Urinary bladder (tissue), 3 donors: ENCODE measurements at regions not wholly inside any gene's neighbourhood (a gene's known extent, or its start where the extent isn't known, plus 50 kb on each side); places are given as distances from the start of the nearest gene placed in this dataset.

ENCODE experiments used
- DNase-seq: peaks from one replicate; pipeline ENCODE4 v3.0.0-alpha.2; 2015; ENCODE audit errors: extremely low spot score
- H3K27ac ChIP-seq: one replicate; pipeline ENCODE4 v1.5.1; 2013; ENCODE audit warnings: low read depth, mild to moderate bottlenecking, moderate library complexity
- H3K36me3 ChIP-seq: one replicate; pipeline ENCODE4 v1.6.1; 2013; ENCODE audit warnings: mild to moderate bottlenecking, moderate library complexity; ENCODE audit not compliant: insufficient read depth
- H3K4me1 ChIP-seq: one replicate; pipeline ENCODE4 v1.6.1; 2013; ENCODE audit warnings: mild to moderate bottlenecking, moderate library complexity; ENCODE audit not compliant: insufficient read depth
- H3K4me3 ChIP-seq: one replicate; pipeline ENCODE4 v1.5.1; 2013; ENCODE audit warnings: low read depth, low read length
- WGBS: extraction: QIAGEN DNeasy Blood & Tissue Kit; methylation state at CpG from one replicate; pipeline ENCODE4 v1.1.7; 2013; 5-methylcytosine and 5-hydroxymethylcytosine counted together
- donor health status: healthy with polysubstance abuse.
- donor health status: healthy.

- WGBS, result 34% methylated on average over 4 of the region's 4 CpGs
- no peak for DNase-seq
- no peak overlapping the region for H3K27ac ChIP-seq
- H3K4me3 ChIP-seq, result no peak overlapping the region
- no peaks in the 10 kb centered on the region for H3K36me3 ChIP-seq
- no peaks in the 10 kb centered on the region for H3K4me1 ChIP-seq
Observed at GRCh38 chr1:14055442-14056223, 355.6 kb downstream of the PRDM2 start.

GRCh38 chr1:14057640-14058039, 357.7 kb downstream of the PRDM2 start:
- 94% methylated on average over 3 of the region's 3 CpGs for WGBS
- Histone ChIP-seq H3K36me3 (no peaks in the 10 kb centered on the region), H3K27ac (no peak overlapping the region), H3K4me1 (no peaks in the 10 kb centered on the region), H3K4me3 (no peak overlapping the region)
- DNase-seq, result no peak

- WGBS, result 93% methylated on average over 3 of the region's 3 CpGs
- H3K27ac ChIP-seq, result no peak overlapping the region
- no peak overlapping the region for H3K4me3 ChIP-seq
- no peaks in the 10 kb centered on the region for H3K36me3 ChIP-seq
- DNase-seq, result no peak
- H3K4me1 ChIP-seq, result no peaks in the 10 kb centered on the region
Observed at GRCh38 chr1:14061204-14061603, 361.2 kb downstream of the PRDM2 start.

- Histone ChIP-seq H3K36me3 (no peaks in the 10 kb centered on the region), H3K4me3 (no peak overlapping the region), H3K27ac (no peak overlapping the region), H3K4me1 (no peaks in the 10 kb centered on the region)
- no peak for DNase-seq
- 96% methylated on average over 5 of the region's 5 CpGs for WGBS
Observed at GRCh38 chr1:14061722-14062121, 361.7 kb downstream of the PRDM2 start.

GRCh38 chr1:14062669-14063068, 362.7 kb downstream of the PRDM2 start:
- H3K27ac ChIP-seq, result no peak overlapping the region
- no peaks in the 10 kb centered on the region for H3K4me1 ChIP-seq
- WGBS, result 62% methylated on average over 4 of the region's 4 CpGs
- no peak for DNase-seq
- H3K4me3 ChIP-seq, result no peak overlapping the region
- H3K36me3 ChIP-seq, result no peaks in the 10 kb centered on the region

GRCh38 chr1:14064649-14065442, 364.9 kb downstream of the PRDM2 start:
- Histone ChIP-seq H3K36me3 (no peaks in the 10 kb centered on the region), H3K27ac (no peak overlapping the region), H3K4me1 (no peaks in the 10 kb centered on the region), H3K4me3 (no peak overlapping the region)
- WGBS, result 76% methylated on average over 14 of the region's 14 CpGs
- DNase-seq, result peak; percentile 72

GRCh38 chr1:14065486-14065885, 365.5 kb downstream of the PRDM2 start:
- WGBS, result 60% methylated on average over 6 of the region's 6 CpGs
- DNase-seq, result no peak
- Histone ChIP-seq H3K4me1 (no peaks in the 10 kb centered on the region), H3K27ac (no peak overlapping the region), H3K4me3 (no peak overlapping the region), H3K36me3 (no peaks in the 10 kb centered on the region)

- H3K36me3 ChIP-seq, result no peaks in the 10 kb centered on the region
- DNase-seq, result no peak
- H3K27ac ChIP-seq, result no peak overlapping the region
- 88% methylated on average over 5 of the region's 5 CpGs for WGBS
- no peak overlapping the region for H3K4me3 ChIP-seq
- H3K4me1 ChIP-seq, result no peaks in the 10 kb centered on the region
Observed at GRCh38 chr1:14067036-14067435, 367.0 kb downstream of the PRDM2 start.

GRCh38 chr1:14067711-14068110, 367.7 kb downstream of the PRDM2 start:
- DNase-seq, result no peak
- Histone ChIP-seq H3K27ac (no peak overlapping the region), H3K36me3 (no peaks in the 10 kb centered on the region), H3K4me1 (no peaks in the 10 kb centered on the region), H3K4me3 (no peak overlapping the region)
- 73% methylated on average over 4 of the region's 4 CpGs for WGBS

GRCh38 chr1:14071581-14071980, 371.6 kb downstream of the PRDM2 start:
- Histone ChIP-seq H3K36me3 (no peaks in the 10 kb centered on the region), H3K4me1 (no peaks in the 10 kb centered on the region), H3K27ac (no peak overlapping the region), H3K4me3 (no peak overlapping the region)
- no peak for DNase-seq
- 89% methylated on average over 3 of the region's 3 CpGs for WGBS

- no peaks in the 10 kb centered on the region for H3K4me1 ChIP-seq
- DNase-seq, result no peak
- WGBS, result 94% methylated on average over 5 of the region's 5 CpGs
Observed at GRCh38 chr1:14080653-14081052, 380.7 kb downstream of the PRDM2 start.

GRCh38 chr1:14082331-14082730, 382.3 kb downstream of the PRDM2 start:
- H3K27ac ChIP-seq, result no peak overlapping the region
- 78% methylated on average over 5 of the region's 5 CpGs for WGBS
- no peak overlapping the region for H3K4me3 ChIP-seq
- H3K36me3 ChIP-seq, result no peaks in the 10 kb centered on the region
- no peaks in the 10 kb centered on the region for H3K4me1 ChIP-seq
- no peak for DNase-seq

More at GRCh38 chr1:14080653-14081052, 380.7 kb downstream of the PRDM2 start:
- Histone ChIP-seq H3K36me3 (no peaks in the 10 kb centered on the region), H3K4me3 (no peak overlapping the region), H3K27ac (no peak overlapping the region)

GRCh38 chr1:14083277-14083676, 383.3 kb downstream of the PRDM2 start:
- H3K36me3 ChIP-seq, result no peaks in the 10 kb centered on the region
- H3K4me1 ChIP-seq, result no peaks in the 10 kb centered on the region
- no peak overlapping the region for H3K27ac ChIP-seq
- H3K4me3 ChIP-seq, result no peak overlapping the region
- no peak for DNase-seq

- Histone ChIP-seq H3K36me3 (no peaks in the 10 kb centered on the region), H3K27ac (no peak overlapping the region), H3K4me3 (no peak overlapping the region), H3K4me1 (no peaks in the 10 kb centered on the region)
- 41% methylated on average over 1 of the region's 1 CpG for WGBS
- no peak for DNase-seq
Observed at GRCh38 chr1:14083706-14084105, 383.7 kb downstream of the PRDM2 start.
